HG03432 (cell line): ENCODE measurements at regions not wholly inside any gene's neighbourhood (a gene's known extent, or its start where the extent isn't known, plus 50 kb on each side); places are given as distances from the start of the nearest gene placed in this dataset.

Experiments
- ATAC-seq: cut with Tn5 transposase; IDR thresholded peaks from one replicate; pipeline ENCODE4 v1.9.1; 2021; ENCODE audit warnings: mild to moderate bottlenecking, moderate library complexity; ENCODE audit not compliant: unreplicated experiment

GRCh38 chr9:11457825-11458790 is 845.3 kb upstream of the PTPRD start:
- no peak for ATAC-seq

- ATAC-seq: no peak
Observed at GRCh38 chr9:11469745-11470144, 856.9 kb upstream of the PTPRD start.

GRCh38 chr9:11471321-11471720 is 858.5 kb upstream of the PTPRD start:
- ATAC-seq: no peak

GRCh38 chr9:11500780-11501179 is 888.0 kb upstream of the PTPRD start:
- ATAC-seq: no peak

GRCh38 chr9:11506980-11507379 is 894.2 kb upstream of the PTPRD start:
- no peak for ATAC-seq

- no peak for ATAC-seq
Observed at GRCh38 chr9:11537566-11537965, 924.8 kb upstream of the PTPRD start.

GRCh38 chr9:11542781-11543180 is 930.0 kb upstream of the PTPRD start:
- ATAC-seq: no peak

GRCh38 chr9:11546231-11546630 is 933.4 kb upstream of the PTPRD start:
- no peak for ATAC-seq

GRCh38 chr9:11549311-11549794 is 936.6 kb upstream of the PTPRD start:
- ATAC-seq: no peak

- ATAC-seq: no peak
Observed at GRCh38 chr9:11551106-11551505, 938.3 kb upstream of the PTPRD start.

- no peak for ATAC-seq
Observed at GRCh38 chr9:11558043-11558442, 945.2 kb upstream of the PTPRD start.

- ATAC-seq: no peak
Observed at GRCh38 chr9:11559001-11559776, 946.4 kb upstream of the PTPRD start.

GRCh38 chr9:11577522-11577921 is 964.7 kb upstream of the PTPRD start:
- no peak for ATAC-seq

GRCh38 chr9:11595756-11596155 is 983.0 kb upstream of the PTPRD start:
- no peak for ATAC-seq

- no peak for ATAC-seq
Observed at GRCh38 chr9:11618241-11618805, 1005.5 kb upstream of the PTPRD start.

- ATAC-seq: no peak
Observed at GRCh38 chr9:11632691-11633090, 1019.9 kb upstream of the PTPRD start.

- ATAC-seq: no peak
Observed at GRCh38 chr9:11646831-11647230, 1034.0 kb upstream of the PTPRD start.

- no peak for ATAC-seq
Observed at GRCh38 chr9:11653867-11654266, 1039.3 kb upstream of the TYRP1 start.

GRCh38 chr9:11663913-11664312 is 1029.3 kb upstream of the TYRP1 start:
- no peak for ATAC-seq

GRCh38 chr9:11676821-11677220 is 1016.4 kb upstream of the TYRP1 start:
- no peak for ATAC-seq

- ATAC-seq: no peak
Observed at GRCh38 chr9:11686733-11687132, 1006.5 kb upstream of the TYRP1 start.
